Transverse colon (tissue), 4 donors: ENCODE measurements at regions not wholly inside any gene's neighbourhood (a gene's known extent, or its start where the extent isn't known, plus 50 kb on each side); places are given as distances from the start of the nearest gene placed in this dataset.

Experiments
- DNase-seq: peaks from one replicate; pipeline ENCODE4 v3.0.0-alpha.2; 2019
- H3K27ac ChIP-seq, 4 donors: fragments of 200-600 bp; sonication (generic); 2 replicates each; pipeline ENCODE4 v1.5.1; 2016 to 2018; ENCODE audit warnings: inconsistent platforms in 4 of 4
- H3K27me3 ChIP-seq: fragments of 200-600 bp; sonication (generic); 2 replicates; pipeline ENCODE4 v1.5.1; 2017; ENCODE audit warnings: inconsistent platforms
- H3K36me3 ChIP-seq, 4 donors: fragments of 200-600 bp; sonication (generic); 2 replicates each; pipeline ENCODE4 v1.5.1; 2017 to 2019; ENCODE audit warnings: inconsistent platforms in 4 of 4
- H3K4me1 ChIP-seq, 4 donors: fragments of 200-600 bp; sonication (generic); 2 replicates each; pipeline ENCODE4 v1.5.1; 2017 to 2020; ENCODE audit warnings: inconsistent platforms in 4 of 4
- H3K4me3 ChIP-seq, 4 donors: fragments of 200-600 bp; sonication (generic); 1 replicate in 1 of 4; 2 replicates in 3 of 4; pipeline versions ENCODE4 v1.5.1 to v1.6.1; 2017 to 2019; ENCODE audit warnings: inconsistent platforms in 4 of 4
- H3K9me3 ChIP-seq, 2 donors: fragments of 200-600 bp; sonication (generic); 2 replicates each; pipeline ENCODE4 v1.5.1; 2017 to 2019; ENCODE audit warnings: inconsistent platforms in 2 of 2
- EP300 ChIP-seq: sonication (generic); formaldehyde crosslinking; IDR thresholded peaks from one replicate; pipeline ENCODE4 v1.6.1; 2017; ENCODE audit warnings: antibody characterized with exemption, low read depth
- POLR2A ChIP-seq: fragments of 450-650 bp; IDR thresholded peaks from one replicate; pipeline ENCODE4 v1.6.1; 2016; ENCODE audit warnings: antibody characterized with exemption, mild to moderate bottlenecking, moderate library complexity
- POLR2AphosphoS5 ChIP-seq, 3 donors: sonication (generic); formaldehyde crosslinking; IDR thresholded peaks; one replicate each; pipeline ENCODE4 v1.6.1; 2016; ENCODE audit warnings: antibody characterized with exemption in 3 of 3
- WGBS, 2 donors: methylation state at CpG; one replicate each; pipeline ENCODE4 v1.1.5; 2018; ENCODE audit warnings: low coverage in 1 of 2; 5-methylcytosine and 5-hydroxymethylcytosine counted together
- in situ Hi-C, 4 donors: fragments of 200-750 bp; cut with MboI; loops; one replicate each; pipeline versions ENCODE4 v1.15.0 to v1.15.1; 2017; ENCODE audit warnings: low sequenced_read_pairs in 3 of 4, low pct_ligation_motif_present in 1 of 4, low pct_unique_long_range_greater_than_20kb in 1 of 4
- intact Hi-C: fragments of 100-400 bp; cut with DNase I; formaldehyde crosslinking; loops from one replicate; pipeline ENCODE4 v1.15.1; 2023; ENCODE audit warnings: low total_unique reads
- TF ChIP-seq, protein P1 (sequence below), 5 experiments: fragments of 200-600 bp in 3 of 5; fragments of 450-650 bp in 2 of 5; sonication (generic) in 3 of 5; IDR thresholded peaks; 1 replicate in 2 of 5; 2 replicates in 3 of 5; pipeline ENCODE4 v1.5.1; 2016 to 2017; ENCODE audit warnings: antibody characterized with exemption in 5 of 5, inconsistent platforms in 3 of 5, mild to moderate bottlenecking in 2 of 5, moderate library complexity in 1 of 5

DNA sequence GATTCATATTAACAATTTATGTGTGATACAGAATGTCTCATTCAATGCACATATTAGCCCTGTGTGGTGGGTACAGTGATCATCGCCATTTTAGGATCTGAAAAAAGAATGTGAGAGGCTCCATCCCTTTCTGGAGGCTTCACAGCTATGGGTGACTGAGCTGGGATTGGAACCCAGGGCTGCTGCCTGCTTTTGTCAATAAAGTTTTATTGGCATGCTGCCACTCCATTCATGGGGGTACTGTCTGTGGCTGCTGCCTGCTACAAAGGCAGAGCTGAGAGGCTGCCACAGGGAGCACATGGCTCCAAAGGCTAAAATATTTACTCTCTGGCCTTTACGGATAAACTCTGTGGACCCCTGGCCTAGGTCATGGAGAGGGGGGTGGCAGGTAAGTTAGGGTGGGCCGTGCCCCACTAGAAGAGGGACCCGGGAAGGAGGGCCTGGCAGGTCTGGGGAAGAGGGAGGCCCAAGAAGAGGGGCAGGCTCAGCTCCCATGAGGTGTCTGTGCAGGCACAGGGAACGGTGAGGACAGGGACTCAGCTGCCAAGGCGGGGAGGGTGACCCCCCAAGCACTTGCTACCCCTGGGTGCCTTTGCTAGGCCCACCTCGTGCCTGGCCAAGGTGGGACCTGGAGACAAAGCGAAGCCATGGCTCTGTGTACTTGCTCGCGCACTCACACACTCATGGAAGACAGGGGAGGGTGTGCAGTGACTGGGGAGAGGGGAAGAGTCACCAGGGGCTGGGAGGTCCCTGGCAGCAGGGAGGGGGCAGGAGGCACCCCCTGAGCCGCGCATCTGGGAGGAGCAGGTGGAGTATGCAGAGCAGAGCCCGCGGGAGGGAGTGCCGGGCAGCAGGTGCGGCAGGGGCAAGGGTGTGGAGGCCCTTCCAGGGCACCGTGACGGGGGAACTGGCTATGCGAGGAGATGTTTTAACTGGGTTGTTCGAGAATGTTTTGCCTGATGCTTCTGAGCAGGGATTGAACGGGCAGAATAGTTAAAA is 335.3 kb downstream of the CTTN start:
- Histone ChIP-seq H3K27ac (no peak overlapping the region), H3K4me1 (no peaks in the 10 kb centered on the region), H3K36me3 (no peaks in the 10 kb centered on the region), H3K27me3 (no peaks in the 10 kb centered on the region), H3K4me3 (no peak overlapping the region), H3K9me3 (no peaks in the 10 kb centered on the region)
- DNase-seq, result no peak
- in situ Hi-C loops (no loop called here), intact Hi-C loops (no loop called here)
- 70 to 87% methylated on average over 2 to 21 of the region's 21 CpGs for WGBS, 2 donors
- TF ChIP-seq POLR2A (no peak), POLR2AphosphoS5 (IDR thresholded peaks at IDR 0.05) (no peak), EP300 (no peak)
- TF ChIP-seq, protein P1, sequence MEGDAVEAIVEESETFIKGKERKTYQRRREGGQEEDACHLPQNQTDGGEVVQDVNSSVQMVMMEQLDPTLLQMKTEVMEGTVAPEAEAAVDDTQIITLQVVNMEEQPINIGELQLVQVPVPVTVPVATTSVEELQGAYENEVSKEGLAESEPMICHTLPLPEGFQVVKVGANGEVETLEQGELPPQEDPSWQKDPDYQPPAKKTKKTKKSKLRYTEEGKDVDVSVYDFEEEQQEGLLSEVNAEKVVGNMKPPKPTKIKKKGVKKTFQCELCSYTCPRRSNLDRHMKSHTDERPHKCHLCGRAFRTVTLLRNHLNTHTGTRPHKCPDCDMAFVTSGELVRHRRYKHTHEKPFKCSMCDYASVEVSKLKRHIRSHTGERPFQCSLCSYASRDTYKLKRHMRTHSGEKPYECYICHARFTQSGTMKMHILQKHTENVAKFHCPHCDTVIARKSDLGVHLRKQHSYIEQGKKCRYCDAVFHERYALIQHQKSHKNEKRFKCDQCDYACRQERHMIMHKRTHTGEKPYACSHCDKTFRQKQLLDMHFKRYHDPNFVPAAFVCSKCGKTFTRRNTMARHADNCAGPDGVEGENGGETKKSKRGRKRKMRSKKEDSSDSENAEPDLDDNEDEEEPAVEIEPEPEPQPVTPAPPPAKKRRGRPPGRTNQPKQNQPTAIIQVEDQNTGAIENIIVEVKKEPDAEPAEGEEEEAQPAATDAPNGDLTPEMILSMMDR (IDR thresholded peaks at IDR 0.05), result no peak

- H3K9me3 ChIP-seq, result no peaks in the 10 kb centered on the region
- no peak overlapping the region for H3K27ac ChIP-seq
- H3K4me3 ChIP-seq, result no peak overlapping the region
- in situ Hi-C loops (no loop called here), intact Hi-C loops (no loop called here)
- TF ChIP-seq, protein P1 (IDR thresholded peaks at IDR 0.05), result no peak
- no peak for TF ChIP-seq EP300
- TF ChIP-seq POLR2AphosphoS5 (IDR thresholded peaks at IDR 0.05), result no peak
- TF ChIP-seq POLR2A, result no peak
- no peaks in the 10 kb centered on the region for H3K4me1 ChIP-seq
- H3K27me3 ChIP-seq, result no peaks in the 10 kb centered on the region
- no peak for DNase-seq
- 91% methylated on average over 6 of the region's 8 CpGs; no CpG with 5 or more reads in 1 of the 2 donors for WGBS, 2 donors
- no peaks in the 10 kb centered on the region for H3K36me3 ChIP-seq
Measured at GRCh38 chr11:70734379-70734778, 336.1 kb downstream of the CTTN start.

- WGBS, 2 donors, result 90% methylated on average over 15 of the region's 15 CpGs; no CpG with 5 or more reads in 1 of the 2 donors
- in situ Hi-C loops, result no loop called here
- Histone ChIP-seq H3K27ac (no peak overlapping the region), H3K27me3 (no peaks in the 10 kb centered on the region), H3K36me3 (no peaks in the 10 kb centered on the region), H3K9me3 (no peaks in the 10 kb centered on the region), H3K4me1 (no peaks in the 10 kb centered on the region), H3K4me3 (no peak overlapping the region)
- TF ChIP-seq EP300 (no peak), POLR2AphosphoS5 (IDR thresholded peaks at IDR 0.05) (no peak), POLR2A (no peak)
- TF ChIP-seq, protein P1 (IDR thresholded peaks at IDR 0.05), result no peak
- DNase-seq, result no peak
- intact Hi-C loops, result no loop called here
Measured at GRCh38 chr11:70734911-70735310, 336.6 kb downstream of the CTTN start.

DNA sequence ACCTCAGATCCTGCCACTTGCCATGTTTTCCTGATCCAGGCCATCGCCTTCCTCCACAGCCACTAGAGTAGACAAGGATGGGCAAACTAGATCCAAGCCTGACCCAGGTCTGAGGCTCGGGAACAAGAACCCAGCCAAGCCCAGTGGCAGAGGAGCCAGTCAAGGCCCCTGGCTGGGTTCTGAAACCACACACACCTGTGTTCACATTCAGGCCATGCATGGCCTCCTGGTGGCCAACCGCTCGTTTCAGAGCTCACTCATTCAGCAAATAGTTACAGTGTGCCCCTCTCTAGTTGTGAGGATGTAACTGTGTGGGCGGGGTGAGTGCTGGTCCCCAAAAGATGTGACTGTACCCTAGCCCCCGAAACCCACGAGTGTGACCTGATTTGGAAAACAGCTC is 337.6 kb downstream of the CTTN start:
- TF ChIP-seq POLR2AphosphoS5 (IDR thresholded peaks at IDR 0.05) (no peak), EP300 (no peak), POLR2A (no peak)
- TF ChIP-seq, protein P1 (IDR thresholded peaks at IDR 0.05), result no peak
- no peaks in the 10 kb centered on the region for H3K27me3 ChIP-seq
- no peak for DNase-seq
- no peaks in the 10 kb centered on the region for H3K4me1 ChIP-seq
- H3K36me3 ChIP-seq, result no peaks in the 10 kb centered on the region
- intact Hi-C loops (no loop called here), in situ Hi-C loops (no loop called here)
- H3K4me3 ChIP-seq, result no peak overlapping the region
- H3K9me3 ChIP-seq, result no peaks in the 10 kb centered on the region
- no peak overlapping the region for H3K27ac ChIP-seq
- 91 to 100% methylated on average over 1 to 7 of the region's 7 CpGs for WGBS, 2 donors
